ENCODE measurements at regions not wholly inside any gene's neighbourhood (a gene's known extent, or its start where the extent isn't known, plus 50 kb on each side); places are given as distances from the start of the nearest gene placed in this dataset.

DNA sequence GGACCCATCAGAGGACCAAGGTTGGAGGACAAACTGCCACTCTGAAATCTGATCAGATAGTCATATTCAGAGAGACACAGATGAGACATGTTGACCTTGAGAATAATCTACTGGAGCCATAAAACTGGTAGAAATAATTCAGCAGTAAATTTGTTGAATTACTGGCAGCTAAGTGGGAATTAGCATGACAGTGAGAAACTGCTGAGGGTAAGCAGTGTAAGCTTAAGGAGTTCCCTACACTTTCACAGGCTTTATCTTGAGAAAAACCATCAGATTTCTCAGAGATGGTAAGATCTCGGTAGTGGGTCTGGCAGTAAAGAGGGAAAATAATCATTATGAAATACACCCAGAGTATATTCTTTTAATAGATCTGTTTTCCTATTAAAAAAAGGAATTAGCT, 213.7 kb downstream of the TECRL start:
- TF ChIP-seq ZBTB33 (IDR thresholded peaks at IDR 0.05; ENCODE audit: borderline replicate concordance, low read depth), result no peak
- no peak for TF ChIP-seq POLR2AphosphoS5 (IDR thresholded peaks at IDR 0.05; ENCODE audit: low read depth, low read length)
